ENCODE measurements at regions not wholly inside any gene's neighbourhood (a gene's known extent, or its start where the extent isn't known, plus 50 kb on each side); places are given as distances from the start of the nearest gene placed in this dataset.

GRCh38 chr2:236317938-236318396, 53.8 kb upstream of the ASB18 start:
- H3K27me3 Mint-ChIP-seq (ENCODE audit: unreplicated experiment) = peaks cover 3% of the 10 kb centered on the region
- no peak overlapping the region for H3K27ac Mint-ChIP-seq (ENCODE audit: unreplicated experiment)
- no peak for DNase-seq (ENCODE audit: low spot score)
- peaks cover 3% of the 10 kb centered on the region for H3K36me3 Mint-ChIP-seq (ENCODE audit: low read depth, unreplicated experiment)
- H3K9me3 Mint-ChIP-seq (ENCODE audit: unreplicated experiment) = no peaks in the 10 kb centered on the region
- no peak overlapping the region for H3K4me3 Mint-ChIP-seq (ENCODE audit: unreplicated experiment)
- TF ChIP-seq CTCF (IDR thresholded peaks at IDR 0.05; ENCODE audit: unreplicated experiment) = no peak
- H3K4me1 Mint-ChIP-seq (ENCODE audit: unreplicated experiment) = peaks cover 7% of the 10 kb centered on the region

GRCh38 chr2:236318401-236318800, 54.2 kb upstream of the ASB18 start:
- H3K4me1 Mint-ChIP-seq (ENCODE audit: unreplicated experiment) = peaks cover 7% of the 10 kb centered on the region
- H3K27me3 Mint-ChIP-seq (ENCODE audit: unreplicated experiment) = peaks cover 3% of the 10 kb centered on the region
- H3K4me3 Mint-ChIP-seq (ENCODE audit: unreplicated experiment) = no peak overlapping the region
- H3K9me3 Mint-ChIP-seq (ENCODE audit: unreplicated experiment) = no peaks in the 10 kb centered on the region
- no peak overlapping the region for H3K27ac Mint-ChIP-seq (ENCODE audit: unreplicated experiment)
- peaks cover 3% of the 10 kb centered on the region for H3K36me3 Mint-ChIP-seq (ENCODE audit: low read depth, unreplicated experiment)
- TF ChIP-seq CTCF (IDR thresholded peaks at IDR 0.05; ENCODE audit: unreplicated experiment) = no peak
- DNase-seq (ENCODE audit: low spot score) = no peak

- peaks cover 3% of the 10 kb centered on the region for H3K27me3 Mint-ChIP-seq (ENCODE audit: unreplicated experiment)
- no peak overlapping the region for H3K4me3 Mint-ChIP-seq (ENCODE audit: unreplicated experiment)
- no peak overlapping the region for H3K27ac Mint-ChIP-seq (ENCODE audit: unreplicated experiment)
- H3K9me3 Mint-ChIP-seq (ENCODE audit: unreplicated experiment) = no peaks in the 10 kb centered on the region
- peaks cover 7% of the 10 kb centered on the region for H3K4me1 Mint-ChIP-seq (ENCODE audit: unreplicated experiment)
- peaks cover 7% of the 10 kb centered on the region for H3K36me3 Mint-ChIP-seq (ENCODE audit: low read depth, unreplicated experiment)
- DNase-seq (ENCODE audit: low spot score) = no peak
- no peak for TF ChIP-seq CTCF (IDR thresholded peaks at IDR 0.05; ENCODE audit: unreplicated experiment)
Measured at GRCh38 chr2:236319036-236319435, 54.8 kb upstream of the ASB18 start.

GRCh38 chr2:236321415-236321814, 57.2 kb upstream of the ASB18 start:
- peaks cover 7% of the 10 kb centered on the region for H3K4me1 Mint-ChIP-seq (ENCODE audit: unreplicated experiment)
- no peak overlapping the region for H3K27ac Mint-ChIP-seq (ENCODE audit: unreplicated experiment)
- no peak for DNase-seq (ENCODE audit: low spot score)
- peaks cover 3% of the 10 kb centered on the region for H3K27me3 Mint-ChIP-seq (ENCODE audit: unreplicated experiment)
- H3K4me3 Mint-ChIP-seq (ENCODE audit: unreplicated experiment) = no peak overlapping the region
- H3K36me3 Mint-ChIP-seq (ENCODE audit: low read depth, unreplicated experiment) = peaks cover 7% of the 10 kb centered on the region
- no peak for TF ChIP-seq CTCF (IDR thresholded peaks at IDR 0.05; ENCODE audit: unreplicated experiment)
- no peaks in the 10 kb centered on the region for H3K9me3 Mint-ChIP-seq (ENCODE audit: unreplicated experiment)

GRCh38 chr2:236333417-236334121, 69.4 kb upstream of the ASB18 start:
- no peak for DNase-seq (ENCODE audit: low spot score)
- peaks cover 15% of the 10 kb centered on the region for H3K27me3 Mint-ChIP-seq (ENCODE audit: unreplicated experiment)
- no peak overlapping the region for H3K27ac Mint-ChIP-seq (ENCODE audit: unreplicated experiment)
- H3K4me1 Mint-ChIP-seq (ENCODE audit: unreplicated experiment) = peaks cover 28% of the 10 kb centered on the region
- peaks cover 36% of the 10 kb centered on the region for H3K36me3 Mint-ChIP-seq (ENCODE audit: low read depth, unreplicated experiment)
- no peaks in the 10 kb centered on the region for H3K9me3 Mint-ChIP-seq (ENCODE audit: unreplicated experiment)
- no peak overlapping the region for H3K4me3 Mint-ChIP-seq (ENCODE audit: unreplicated experiment)
- no peak for TF ChIP-seq CTCF (IDR thresholded peaks at IDR 0.05; ENCODE audit: unreplicated experiment)

All from endothelial cell (in vitro differentiated cells).